ENCODE measurements at regions not wholly inside any gene's neighbourhood (a gene's known extent, or its start where the extent isn't known, plus 50 kb on each side); places are given as distances from the start of the nearest gene placed in this dataset.

- no peak overlapping the region for H3K4me3 Mint-ChIP-seq (ENCODE audit: low read depth)
- peaks cover 49% of the 10 kb centered on the region for H3K4me1 Mint-ChIP-seq (ENCODE audit: low read depth)
- DNase-seq (ENCODE audit: low spot score, unreplicated experiment) = no peak
- peak overlapping the region; percentile 33 for H3K27ac Mint-ChIP-seq
- no peaks in the 10 kb centered on the region for H3K36me3 Mint-ChIP-seq (ENCODE audit: insufficient read depth)
- TF ChIP-seq CTCF (IDR thresholded peaks at IDR 0.05; ENCODE audit: unreplicated experiment) = no peak
- H3K9me3 Mint-ChIP-seq (ENCODE audit: low read depth) = no peaks in the 10 kb centered on the region
- peaks cover 20% of the 10 kb centered on the region for H3K27me3 Mint-ChIP-seq
Measured at GRCh38 chr15:70358011-70358819, 260.5 kb upstream of the TLE3 start.

- DNase-seq (ENCODE audit: low spot score, unreplicated experiment) = no peak
- Mint-ChIP-seq H3K4me1 (ENCODE audit: low read depth) (peaks cover 45% of the 10 kb centered on the region), H3K36me3 (ENCODE audit: insufficient read depth) (no peaks in the 10 kb centered on the region), H3K9me3 (ENCODE audit: low read depth) (no peaks in the 10 kb centered on the region), H3K4me3 (ENCODE audit: low read depth) (no peak overlapping the region), H3K27ac (no peak overlapping the region), H3K27me3 (peaks cover 28% of the 10 kb centered on the region)
- TF ChIP-seq CTCF (IDR thresholded peaks at IDR 0.05; ENCODE audit: unreplicated experiment) = no peak
Measured at GRCh38 chr15:70357453-70357852, 259.7 kb upstream of the TLE3 start.

GRCh38 chr15:70356919-70357318 lies 259.2 kb upstream of the TLE3 start:
- TF ChIP-seq CTCF (IDR thresholded peaks at IDR 0.05; ENCODE audit: unreplicated experiment) = no peak
- no peaks in the 10 kb centered on the region for H3K36me3 Mint-ChIP-seq (ENCODE audit: insufficient read depth)
- H3K4me1 Mint-ChIP-seq (ENCODE audit: low read depth) = peaks cover 44% of the 10 kb centered on the region
- no peaks in the 10 kb centered on the region for H3K9me3 Mint-ChIP-seq (ENCODE audit: low read depth)
- H3K27ac Mint-ChIP-seq = no peak overlapping the region
- peaks cover 31% of the 10 kb centered on the region for H3K27me3 Mint-ChIP-seq
- H3K4me3 Mint-ChIP-seq (ENCODE audit: low read depth) = no peak overlapping the region
- DNase-seq (ENCODE audit: low spot score, unreplicated experiment) = no peak

GRCh38 chr15:70356062-70356860 lies 258.5 kb upstream of the TLE3 start:
- peaks cover 37% of the 10 kb centered on the region for H3K27me3 Mint-ChIP-seq
- no peaks in the 10 kb centered on the region for H3K9me3 Mint-ChIP-seq (ENCODE audit: low read depth)
- DNase-seq (ENCODE audit: low spot score, unreplicated experiment) = no peak
- TF ChIP-seq CTCF (IDR thresholded peaks at IDR 0.05; ENCODE audit: unreplicated experiment) = no peak
- peaks cover 41% of the 10 kb centered on the region for H3K4me1 Mint-ChIP-seq (ENCODE audit: low read depth)
- no peak overlapping the region for H3K4me3 Mint-ChIP-seq (ENCODE audit: low read depth)
- no peak overlapping the region for H3K27ac Mint-ChIP-seq
- no peaks in the 10 kb centered on the region for H3K36me3 Mint-ChIP-seq (ENCODE audit: insufficient read depth)

GRCh38 chr15:70355275-70355795 lies 257.6 kb upstream of the TLE3 start:
- Mint-ChIP-seq H3K4me3 (ENCODE audit: low read depth) (no peak overlapping the region), H3K27ac (no peak overlapping the region), H3K4me1 (ENCODE audit: low read depth) (peaks cover 37% of the 10 kb centered on the region), H3K9me3 (ENCODE audit: low read depth) (no peaks in the 10 kb centered on the region), H3K27me3 (peaks cover 43% of the 10 kb centered on the region), H3K36me3 (ENCODE audit: insufficient read depth) (no peaks in the 10 kb centered on the region)
- no peak for DNase-seq (ENCODE audit: low spot score, unreplicated experiment)
- TF ChIP-seq CTCF (IDR thresholded peaks at IDR 0.05; ENCODE audit: unreplicated experiment) = peak; percentile 39

All from progenitor cell of endocrine pancreas (in vitro differentiated cells).